ENCODE measurements at regions not wholly inside any gene's neighbourhood (a gene's known extent, or its start where the extent isn't known, plus 50 kb on each side); places are given as distances from the start of the nearest gene placed in this dataset.

DNA sequence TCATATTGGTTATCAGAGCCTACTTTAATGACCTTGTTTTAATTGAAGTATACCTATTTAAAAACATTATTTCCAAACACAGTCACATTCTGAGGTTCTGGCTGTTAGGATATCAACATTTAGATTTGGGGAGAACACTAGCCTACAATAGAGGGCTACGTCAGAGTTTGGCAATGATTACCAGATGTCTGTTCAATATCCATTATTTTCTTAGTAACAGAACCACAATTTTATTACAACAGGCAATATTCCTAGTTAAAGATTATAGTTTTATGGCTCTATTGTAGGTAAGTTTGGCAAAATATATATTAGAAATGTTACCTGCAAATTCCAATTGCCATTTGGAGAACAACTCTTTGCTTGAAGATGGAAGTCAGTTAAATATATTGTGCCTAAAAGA lies 1163.1 kb upstream of the MIR17HG start:
- TF ChIP-seq POLR2AphosphoS5 (IDR thresholded peaks at IDR 0.05; ENCODE audit: low read depth) = no peak
- TF ChIP-seq CTCF (conservative IDR thresholded peaks at IDR 0.05; ENCODE audit: low read depth in 2 of 2) = no peak
- no peak for TF ChIP-seq EZH2 (IDR thresholded peaks at IDR 0.05; ENCODE audit: low read depth, unreplicated experiment)
- TF ChIP-seq, protein P1, sequence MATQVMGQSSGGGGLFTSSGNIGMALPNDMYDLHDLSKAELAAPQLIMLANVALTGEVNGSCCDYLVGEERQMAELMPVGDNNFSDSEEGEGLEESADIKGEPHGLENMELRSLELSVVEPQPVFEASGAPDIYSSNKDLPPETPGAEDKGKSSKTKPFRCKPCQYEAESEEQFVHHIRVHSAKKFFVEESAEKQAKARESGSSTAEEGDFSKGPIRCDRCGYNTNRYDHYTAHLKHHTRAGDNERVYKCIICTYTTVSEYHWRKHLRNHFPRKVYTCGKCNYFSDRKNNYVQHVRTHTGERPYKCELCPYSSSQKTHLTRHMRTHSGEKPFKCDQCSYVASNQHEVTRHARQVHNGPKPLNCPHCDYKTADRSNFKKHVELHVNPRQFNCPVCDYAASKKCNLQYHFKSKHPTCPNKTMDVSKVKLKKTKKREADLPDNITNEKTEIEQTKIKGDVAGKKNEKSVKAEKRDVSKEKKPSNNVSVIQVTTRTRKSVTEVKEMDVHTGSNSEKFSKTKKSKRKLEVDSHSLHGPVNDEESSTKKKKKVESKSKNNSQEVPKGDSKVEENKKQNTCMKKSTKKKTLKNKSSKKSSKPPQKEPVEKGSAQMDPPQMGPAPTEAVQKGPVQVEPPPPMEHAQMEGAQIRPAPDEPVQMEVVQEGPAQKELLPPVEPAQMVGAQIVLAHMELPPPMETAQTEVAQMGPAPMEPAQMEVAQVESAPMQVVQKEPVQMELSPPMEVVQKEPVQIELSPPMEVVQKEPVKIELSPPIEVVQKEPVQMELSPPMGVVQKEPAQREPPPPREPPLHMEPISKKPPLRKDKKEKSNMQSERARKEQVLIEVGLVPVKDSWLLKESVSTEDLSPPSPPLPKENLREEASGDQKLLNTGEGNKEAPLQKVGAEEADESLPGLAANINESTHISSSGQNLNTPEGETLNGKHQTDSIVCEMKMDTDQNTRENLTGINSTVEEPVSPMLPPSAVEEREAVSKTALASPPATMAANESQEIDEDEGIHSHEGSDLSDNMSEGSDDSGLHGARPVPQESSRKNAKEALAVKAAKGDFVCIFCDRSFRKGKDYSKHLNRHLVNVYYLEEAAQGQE (IDR thresholded peaks at IDR 0.05; ENCODE audit: unreplicated experiment) = no peak
- TF ChIP-seq JUNB (IDR thresholded peaks at IDR 0.05; ENCODE audit: unreplicated experiment) = no peak
- TF ChIP-seq, protein P2, sequence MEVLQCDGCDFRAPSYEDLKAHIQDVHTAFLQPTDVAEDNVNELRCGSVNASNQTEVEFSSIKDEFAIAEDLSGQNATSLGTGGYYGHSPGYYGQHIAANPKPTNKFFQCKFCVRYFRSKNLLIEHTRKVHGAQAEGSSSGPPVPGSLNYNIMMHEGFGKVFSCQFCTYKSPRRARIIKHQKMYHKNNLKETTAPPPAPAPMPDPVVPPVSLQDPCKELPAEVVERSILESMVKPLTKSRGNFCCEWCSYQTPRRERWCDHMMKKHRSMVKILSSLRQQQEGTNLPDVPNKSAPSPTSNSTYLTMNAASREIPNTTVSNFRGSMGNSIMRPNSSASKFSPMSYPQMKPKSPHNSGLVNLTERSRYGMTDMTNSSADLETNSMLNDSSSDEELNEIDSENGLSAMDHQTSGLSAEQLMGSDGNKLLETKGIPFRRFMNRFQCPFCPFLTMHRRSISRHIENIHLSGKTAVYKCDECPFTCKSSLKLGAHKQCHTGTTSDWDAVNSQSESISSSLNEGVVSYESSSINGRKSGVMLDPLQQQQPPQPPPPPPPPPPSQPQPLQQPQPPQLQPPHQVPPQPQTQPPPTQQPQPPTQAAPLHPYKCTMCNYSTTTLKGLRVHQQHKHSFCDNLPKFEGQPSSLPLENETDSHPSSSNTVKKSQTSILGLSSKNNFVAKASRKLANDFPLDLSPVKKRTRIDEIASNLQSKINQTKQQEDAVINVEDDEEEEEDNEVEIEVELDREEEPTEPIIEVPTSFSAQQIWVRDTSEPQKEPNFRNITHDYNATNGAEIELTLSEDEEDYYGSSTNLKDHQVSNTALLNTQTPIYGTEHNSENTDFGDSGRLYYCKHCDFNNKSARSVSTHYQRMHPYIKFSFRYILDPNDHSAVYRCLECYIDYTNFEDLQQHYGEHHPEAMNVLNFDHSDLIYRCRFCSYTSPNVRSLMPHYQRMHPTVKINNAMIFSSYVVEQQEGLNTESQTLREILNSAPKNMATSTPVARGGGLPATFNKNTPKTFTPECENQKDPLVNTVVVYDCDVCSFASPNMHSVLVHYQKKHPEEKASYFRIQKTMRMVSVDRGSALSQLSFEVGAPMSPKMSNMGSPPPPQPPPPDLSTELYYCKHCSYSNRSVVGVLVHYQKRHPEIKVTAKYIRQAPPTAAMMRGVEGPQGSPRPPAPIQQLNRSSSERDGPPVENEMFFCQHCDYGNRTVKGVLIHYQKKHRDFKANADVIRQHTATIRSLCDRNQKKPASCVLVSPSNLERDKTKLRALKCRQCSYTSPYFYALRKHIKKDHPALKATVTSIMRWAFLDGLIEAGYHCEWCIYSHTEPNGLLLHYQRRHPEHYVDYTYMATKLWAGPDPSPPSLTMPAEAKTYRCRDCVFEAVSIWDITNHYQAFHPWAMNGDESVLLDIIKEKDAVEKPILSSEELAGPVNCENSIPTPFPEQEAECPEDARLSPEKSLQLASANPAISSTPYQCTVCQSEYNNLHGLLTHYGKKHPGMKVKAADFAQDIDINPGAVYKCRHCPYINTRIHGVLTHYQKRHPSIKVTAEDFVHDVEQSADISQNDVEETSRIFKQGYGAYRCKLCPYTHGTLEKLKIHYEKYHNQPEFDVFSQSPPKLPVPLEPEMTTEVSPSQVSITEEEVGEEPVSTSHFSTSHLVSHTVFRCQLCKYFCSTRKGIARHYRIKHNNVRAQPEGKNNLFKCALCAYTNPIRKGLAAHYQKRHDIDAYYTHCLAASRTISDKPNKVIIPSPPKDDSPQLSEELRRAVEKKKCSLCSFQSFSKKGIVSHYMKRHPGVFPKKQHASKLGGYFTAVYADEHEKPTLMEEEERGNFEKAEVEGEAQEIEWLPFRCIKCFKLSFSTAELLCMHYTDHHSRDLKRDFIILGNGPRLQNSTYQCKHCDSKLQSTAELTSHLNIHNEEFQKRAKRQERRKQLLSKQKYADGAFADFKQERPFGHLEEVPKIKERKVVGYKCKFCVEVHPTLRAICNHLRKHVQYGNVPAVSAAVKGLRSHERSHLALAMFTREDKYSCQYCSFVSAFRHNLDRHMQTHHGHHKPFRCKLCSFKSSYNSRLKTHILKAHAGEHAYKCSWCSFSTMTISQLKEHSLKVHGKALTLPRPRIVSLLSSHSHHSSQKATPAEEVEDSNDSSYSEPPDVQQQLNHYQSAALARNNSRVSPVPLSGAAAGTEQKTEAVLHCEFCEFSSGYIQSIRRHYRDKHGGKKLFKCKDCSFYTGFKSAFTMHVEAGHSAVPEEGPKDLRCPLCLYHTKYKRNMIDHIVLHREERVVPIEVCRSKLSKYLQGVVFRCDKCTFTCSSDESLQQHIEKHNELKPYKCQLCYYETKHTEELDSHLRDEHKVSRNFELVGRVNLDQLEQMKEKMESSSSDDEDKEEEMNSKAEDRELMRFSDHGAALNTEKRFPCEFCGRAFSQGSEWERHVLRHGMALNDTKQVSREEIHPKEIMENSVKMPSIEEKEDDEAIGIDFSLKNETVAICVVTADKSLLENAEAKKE (CRISPR knock-in tag; IDR thresholded peaks at IDR 0.05) = no peak
- no peak for TF ChIP-seq CREB1 (CRISPR knock-in tag; IDR thresholded peaks at IDR 0.05; ENCODE audit: low read depth)
- TF ChIP-seq EZH2phosphoT487 (IDR thresholded peaks at IDR 0.05; ENCODE audit: unreplicated experiment) = no peak
- no peak for TF ChIP-seq ZNF331 (CRISPR knock-in tag; IDR thresholded peaks at IDR 0.05; ENCODE audit: low read depth)
- no peak for TF ChIP-seq ETS1 (IDR thresholded peaks at IDR 0.05)
- no peak for TF ChIP-seq NANOG (IDR thresholded peaks at IDR 0.05; ENCODE audit: borderline replicate concordance)
- TF ChIP-seq ZNF114 (CRISPR knock-in tag; IDR thresholded peaks at IDR 0.05) = no peak

Data from GM23338 (cell line).